Large intestine (tissue), 3 donors: ENCODE measurements at regions not wholly inside any gene's neighbourhood (a gene's known extent, or its start where the extent isn't known, plus 50 kb on each side); places are given as distances from the start of the nearest gene placed in this dataset.
A peak's percentile ranks its signal among the peaks of the same experiment; 100 is the strongest.

Source experiments
- DNase-seq, 2 donors: peaks; one replicate each; pipeline versions ENCODE4 v3.0.0 to v3.0.0-alpha.2; 2013
- H3K27ac ChIP-seq: one replicate; pipeline ENCODE4 v1.5.1; 2013; ENCODE audit warnings: low read length
- H3K27me3 ChIP-seq: 2 replicates; pipeline ENCODE4 v1.6.1; 2013; ENCODE audit warnings: low read length; ENCODE audit not compliant: control insufficient read depth, insufficient read depth
- H3K36me3 ChIP-seq: 2 replicates; pipeline ENCODE4 v1.6.1; 2013; ENCODE audit warnings: low read length; ENCODE audit not compliant: control insufficient read depth, insufficient read depth
- H3K4me1 ChIP-seq: one replicate; pipeline ENCODE4 v1.6.1; 2013; ENCODE audit warnings: low read length; ENCODE audit not compliant: control insufficient read depth, insufficient read depth
- H3K4me3 ChIP-seq: one replicate; pipeline ENCODE4 v1.5.1; 2013; ENCODE audit warnings: low read length
- H3K9me3 ChIP-seq: one replicate; pipeline ENCODE4 v1.6.1; 2013; ENCODE audit warnings: mild to moderate bottlenecking, low read depth, low read length, moderate library complexity; ENCODE audit not compliant: control insufficient read depth
- WGBS: methylation state at CpG from one replicate; pipeline ENCODE4 v1.1.5; 2013; ENCODE audit warnings: low lambda C conversion rate; ENCODE audit not compliant: insufficient coverage; 5-methylcytosine and 5-hydroxymethylcytosine counted together

GRCh38 chr13:91181892-91182291, 165.6 kb upstream of the MIR17HG start:
- 0% methylated on average over 1 of the region's 3 CpGs for WGBS
- no peaks in the 10 kb centered on the region for H3K27me3 ChIP-seq
- peak overlapping the region; percentile 28 for H3K27ac ChIP-seq
- peak; percentile 64 to 80 for DNase-seq
- H3K4me1 ChIP-seq: peaks cover 10% of the 10 kb centered on the region
- H3K9me3 ChIP-seq: no peaks in the 10 kb centered on the region
- H3K36me3 ChIP-seq: no peaks in the 10 kb centered on the region
- H3K4me3 ChIP-seq: no peak overlapping the region

DNA sequence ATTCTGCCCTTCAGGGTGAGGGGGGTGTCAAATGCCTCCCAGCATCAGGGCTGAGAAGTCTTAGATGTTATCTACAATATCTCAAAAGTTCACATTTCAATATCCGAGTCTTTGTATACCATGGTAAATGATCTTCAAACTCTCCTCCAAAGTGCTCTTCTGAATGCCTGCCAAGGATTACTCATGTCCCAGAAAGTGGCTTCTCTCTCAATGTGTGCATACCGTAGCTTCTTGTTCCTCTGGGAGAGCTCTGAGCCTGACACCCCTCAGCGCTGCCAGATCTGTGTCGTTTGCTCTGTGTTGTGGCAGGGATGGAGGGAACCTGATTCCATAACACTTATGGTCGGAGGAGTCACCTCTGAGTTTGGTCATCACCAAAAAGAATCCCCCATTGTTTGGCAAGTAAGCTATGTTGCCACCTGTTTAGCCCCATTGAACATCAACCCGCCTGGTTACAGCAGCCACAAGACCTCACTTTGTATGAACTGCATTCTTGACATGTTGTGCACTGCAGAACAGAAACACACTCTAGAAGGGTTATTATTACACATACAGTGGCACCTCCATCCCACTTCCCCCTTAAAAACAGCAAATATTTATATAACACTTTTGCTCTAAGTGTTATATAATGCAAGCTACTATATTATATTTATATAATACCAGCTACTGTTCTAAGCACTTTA, 163.1 kb upstream of the MIR17HG start:
- Histone ChIP-seq H3K27ac (no peak overlapping the region), H3K4me3 (no peak overlapping the region), H3K36me3 (no peaks in the 10 kb centered on the region), H3K4me1 (peaks cover 10% of the 10 kb centered on the region), H3K27me3 (no peaks in the 10 kb centered on the region), H3K9me3 (no peaks in the 10 kb centered on the region)
- no peak for DNase-seq
- WGBS: 50% methylated on average over 1 of the region's 6 CpGs

DNA sequence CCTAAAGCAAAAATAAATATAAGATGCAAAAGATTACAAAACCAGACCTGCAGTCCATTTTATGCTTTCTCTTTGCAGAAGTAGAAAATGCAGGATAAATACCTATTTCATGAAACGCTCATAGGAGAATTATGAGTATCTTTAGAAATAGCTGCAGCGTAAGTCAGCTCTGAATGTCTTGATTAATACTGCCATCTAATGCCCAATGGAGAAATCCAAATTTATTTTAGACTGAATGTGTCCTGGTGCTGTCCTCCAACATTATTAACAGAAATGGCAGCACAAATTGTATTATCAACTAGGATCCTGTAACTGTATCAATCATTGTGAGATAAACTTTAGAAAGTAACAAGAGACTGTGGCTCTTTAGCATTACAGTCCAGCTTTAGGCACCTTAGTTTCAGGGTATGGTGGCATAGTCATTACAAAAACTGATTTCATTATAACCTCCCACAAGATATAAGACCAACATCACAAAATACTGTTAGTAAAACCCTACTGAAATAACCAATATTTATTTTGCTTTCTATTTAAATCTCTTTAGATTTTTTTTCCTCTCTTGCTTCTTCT, 162.1 kb upstream of the MIR17HG start:
- H3K36me3 ChIP-seq: no peaks in the 10 kb centered on the region
- no peaks in the 10 kb centered on the region for H3K27me3 ChIP-seq
- H3K4me3 ChIP-seq: no peak overlapping the region
- H3K9me3 ChIP-seq: no peaks in the 10 kb centered on the region
- peak in 1 of 2 donors; percentile 31 for DNase-seq
- WGBS: 50% methylated on average over 2 of the region's 2 CpGs
- H3K4me1 ChIP-seq: peaks cover 10% of the 10 kb centered on the region
- H3K27ac ChIP-seq: no peak overlapping the region

- no peaks in the 10 kb centered on the region for H3K4me1 ChIP-seq
- H3K27ac ChIP-seq: no peak overlapping the region
- no peaks in the 10 kb centered on the region for H3K9me3 ChIP-seq
- DNase-seq: no peak
- no peak overlapping the region for H3K4me3 ChIP-seq
- H3K36me3 ChIP-seq: no peaks in the 10 kb centered on the region
- no peaks in the 10 kb centered on the region for H3K27me3 ChIP-seq
Observed at GRCh38 chr13:91187522-91187921, 160.0 kb upstream of the MIR17HG start.

- WGBS: 40% methylated on average over 1 of the region's 3 CpGs
- no peaks in the 10 kb centered on the region for H3K27me3 ChIP-seq
- H3K36me3 ChIP-seq: no peaks in the 10 kb centered on the region
- DNase-seq: no peak
- no peaks in the 10 kb centered on the region for H3K4me1 ChIP-seq
- H3K9me3 ChIP-seq: no peaks in the 10 kb centered on the region
- H3K27ac ChIP-seq: no peak overlapping the region
- no peak overlapping the region for H3K4me3 ChIP-seq
Observed at GRCh38 chr13:91189506-91189905, 158.0 kb upstream of the MIR17HG start.

GRCh38 chr13:91193358-91193757, 154.1 kb upstream of the MIR17HG start:
- H3K4me1 ChIP-seq: no peaks in the 10 kb centered on the region
- no peaks in the 10 kb centered on the region for H3K9me3 ChIP-seq
- H3K27me3 ChIP-seq: no peaks in the 10 kb centered on the region
- no CpG with 5 or more reads among the region's 2 CpGs for WGBS
- no peak overlapping the region for H3K4me3 ChIP-seq
- no peak overlapping the region for H3K27ac ChIP-seq
- DNase-seq: no peak
- no peaks in the 10 kb centered on the region for H3K36me3 ChIP-seq

DNA sequence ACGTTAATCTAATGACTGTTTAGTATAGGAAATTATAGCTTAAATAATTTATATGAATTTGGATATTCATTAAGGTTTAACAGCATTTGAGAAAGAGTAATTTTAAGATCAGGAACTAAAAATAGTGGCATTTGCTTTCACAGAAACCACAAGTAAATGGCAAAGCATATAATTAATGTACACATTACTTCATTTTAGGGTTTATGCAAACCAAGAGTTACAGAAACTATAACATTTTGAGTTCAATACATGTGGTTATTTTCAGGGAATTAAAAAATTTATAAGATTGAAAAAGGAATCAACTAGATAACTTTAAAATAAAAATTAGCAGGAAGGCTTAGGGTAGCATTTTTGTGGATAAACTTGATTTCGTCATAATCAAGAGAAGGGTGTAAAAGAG, 151.7 kb upstream of the MIR17HG start:
- Histone ChIP-seq H3K9me3 (no peaks in the 10 kb centered on the region), H3K27me3 (no peaks in the 10 kb centered on the region), H3K36me3 (no peaks in the 10 kb centered on the region), H3K4me1 (no peaks in the 10 kb centered on the region), H3K27ac (no peak overlapping the region), H3K4me3 (no peak overlapping the region)
- DNase-seq: no peak
- 94% methylated on average over 2 of the region's 2 CpGs for WGBS

GRCh38 chr13:91196958-91197357, 150.5 kb upstream of the MIR17HG start:
- H3K27ac ChIP-seq: no peak overlapping the region
- no peaks in the 10 kb centered on the region for H3K9me3 ChIP-seq
- H3K4me3 ChIP-seq: no peak overlapping the region
- H3K36me3 ChIP-seq: no peaks in the 10 kb centered on the region
- WGBS: 42% methylated on average over 2 of the region's 4 CpGs
- peak in 1 of 2 donors; percentile 11 for DNase-seq
- no peaks in the 10 kb centered on the region for H3K27me3 ChIP-seq
- no peaks in the 10 kb centered on the region for H3K4me1 ChIP-seq

GRCh38 chr13:91199866-91200265, 147.6 kb upstream of the MIR17HG start:
- 100% methylated on average over 1 of the region's 1 CpG for WGBS
- no peak overlapping the region for H3K27ac ChIP-seq
- DNase-seq: no peak
- H3K4me1 ChIP-seq: no peaks in the 10 kb centered on the region
- no peak overlapping the region for H3K4me3 ChIP-seq
- no peaks in the 10 kb centered on the region for H3K27me3 ChIP-seq
- H3K9me3 ChIP-seq: no peaks in the 10 kb centered on the region
- no peaks in the 10 kb centered on the region for H3K36me3 ChIP-seq

- Histone ChIP-seq H3K9me3 (no peaks in the 10 kb centered on the region), H3K36me3 (no peaks in the 10 kb centered on the region), H3K4me3 (no peak overlapping the region), H3K4me1 (no peaks in the 10 kb centered on the region), H3K27ac (no peak overlapping the region), H3K27me3 (no peaks in the 10 kb centered on the region)
- WGBS: no CpG with 5 or more reads among the region's 3 CpGs
- DNase-seq: no peak
Observed at GRCh38 chr13:91200486-91200885, 147.0 kb upstream of the MIR17HG start.

DNA sequence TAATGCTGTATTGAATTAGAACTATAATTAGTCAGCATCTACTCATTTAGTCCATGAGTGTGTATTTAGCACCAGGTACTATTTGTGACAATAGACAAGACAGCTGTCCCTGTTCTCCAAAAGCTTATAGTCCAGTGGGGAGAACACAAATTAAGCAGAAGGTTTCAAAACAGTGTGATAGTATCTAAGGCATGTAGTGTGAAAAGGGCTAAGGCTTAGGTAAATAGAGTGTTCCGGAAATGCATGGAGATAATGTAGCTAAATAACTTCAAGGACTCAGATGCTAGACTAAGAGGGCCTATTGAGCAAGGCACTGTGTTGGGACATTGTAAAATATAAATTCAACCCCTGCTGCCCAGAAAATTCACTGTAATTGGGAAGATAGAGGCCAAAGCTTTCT, 144.1 kb upstream of the MIR17HG start:
- no peak overlapping the region for H3K27ac ChIP-seq
- H3K27me3 ChIP-seq: no peaks in the 10 kb centered on the region
- H3K4me3 ChIP-seq: no peak overlapping the region
- no peaks in the 10 kb centered on the region for H3K36me3 ChIP-seq
- no peaks in the 10 kb centered on the region for H3K4me1 ChIP-seq
- H3K9me3 ChIP-seq: no peaks in the 10 kb centered on the region
- 20% methylated on average over 1 of the region's 1 CpG for WGBS
- DNase-seq: no peak
